NCI-H187 (cell line): ENCODE measurements at regions not wholly inside any gene's neighbourhood (a gene's known extent, or its start where the extent isn't known, plus 50 kb on each side); places are given as distances from the start of the nearest gene placed in this dataset.
"Not testable (repeated sequence)": the region's sequence is repeated elsewhere in the genome, so short reads cannot be mapped to it uniquely, and the experiment has no call there.

Source experiments
- DNase-seq, 2 experiments: peaks; one replicate each; lab custom pipeline; 2025; lab: John Stamatoyannopoulos, UW

GRCh38 chr6:137969874-137970273 lies 102.8 kb downstream of the TNFAIP3 start:
- no peak for DNase-seq

DNA sequence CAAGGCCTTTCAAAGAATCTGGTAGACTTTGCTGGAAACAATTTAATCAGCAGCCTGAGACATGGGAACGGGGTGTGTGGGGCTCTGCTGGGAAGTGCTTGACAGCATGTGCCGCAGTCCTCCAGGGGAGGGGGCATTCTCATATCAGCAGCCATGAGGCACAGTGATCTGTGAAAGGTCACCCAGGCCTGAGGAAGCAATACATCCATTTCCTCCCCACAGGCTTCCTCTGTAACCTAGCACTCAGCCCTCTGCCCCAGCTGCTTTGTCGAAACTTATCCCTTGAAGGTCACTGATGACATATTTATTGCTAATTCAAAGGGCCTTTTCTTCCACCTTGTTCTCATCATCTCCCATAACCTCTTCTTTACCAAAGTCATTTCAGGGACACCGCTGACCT lies 103.3 kb downstream of the TNFAIP3 start:
- DNase-seq = no peak

- no peak for DNase-seq
Measured at GRCh38 chr6:137973201-137973600, 106.1 kb downstream of the TNFAIP3 start.

DNA sequence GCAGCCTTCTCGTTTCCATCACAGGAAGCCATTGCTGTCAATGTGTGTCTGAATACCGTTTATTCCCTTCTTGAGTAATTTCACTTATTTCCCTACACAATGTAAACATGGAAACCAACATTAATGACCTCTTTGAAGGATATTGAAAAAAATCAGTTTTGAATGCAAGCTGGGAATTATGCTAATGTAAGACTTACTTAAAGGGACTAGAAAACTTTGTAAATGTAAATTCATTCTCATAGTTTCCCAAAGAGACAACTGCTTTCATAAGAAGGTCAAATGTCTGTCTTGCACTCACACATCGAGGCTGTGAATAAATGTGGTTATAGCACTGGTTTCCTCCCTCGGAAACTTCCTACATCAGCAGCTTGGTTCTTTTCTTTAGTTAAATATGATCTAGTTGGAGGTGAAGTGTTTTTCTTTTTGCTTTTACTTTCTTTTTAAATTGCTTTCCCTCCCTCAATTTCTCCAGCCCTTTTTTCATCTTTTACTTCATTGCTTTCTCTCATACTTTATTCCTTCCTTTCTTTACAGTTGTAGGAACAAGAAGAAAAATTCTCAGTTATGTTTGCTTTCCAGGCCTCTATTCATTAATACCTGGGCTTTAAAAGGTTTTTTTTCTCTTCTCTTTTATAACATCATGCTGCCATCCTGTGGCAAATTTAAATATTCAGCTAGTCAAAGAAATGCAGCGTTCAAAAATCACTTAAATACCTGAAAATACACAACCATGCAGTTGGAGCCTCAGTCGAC lies 108.3 kb downstream of the TNFAIP3 start:
- no peak for DNase-seq

DNA sequence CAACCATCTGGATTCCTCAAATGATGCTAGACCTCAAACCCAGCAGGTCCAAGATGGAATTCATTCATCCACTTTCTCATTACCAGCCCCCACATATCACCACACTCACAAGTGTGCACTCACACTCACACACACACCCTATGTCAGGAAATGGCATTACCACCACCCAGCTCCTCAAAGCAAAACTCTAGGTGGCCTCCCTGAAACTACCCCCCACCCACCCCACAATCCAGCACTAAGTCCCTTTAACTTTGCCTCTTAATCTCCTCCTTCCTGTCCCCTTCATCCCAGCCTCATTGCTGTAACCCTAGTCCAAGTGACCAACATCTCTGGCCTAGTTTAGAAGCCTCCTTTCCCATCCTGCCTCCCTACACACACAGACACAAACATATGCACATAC lies 109.4 kb downstream of the TNFAIP3 start:
- no peak for DNase-seq

GRCh38 chr6:137977206-137977605 lies 110.1 kb downstream of the TNFAIP3 start:
- DNase-seq = no peak

DNA sequence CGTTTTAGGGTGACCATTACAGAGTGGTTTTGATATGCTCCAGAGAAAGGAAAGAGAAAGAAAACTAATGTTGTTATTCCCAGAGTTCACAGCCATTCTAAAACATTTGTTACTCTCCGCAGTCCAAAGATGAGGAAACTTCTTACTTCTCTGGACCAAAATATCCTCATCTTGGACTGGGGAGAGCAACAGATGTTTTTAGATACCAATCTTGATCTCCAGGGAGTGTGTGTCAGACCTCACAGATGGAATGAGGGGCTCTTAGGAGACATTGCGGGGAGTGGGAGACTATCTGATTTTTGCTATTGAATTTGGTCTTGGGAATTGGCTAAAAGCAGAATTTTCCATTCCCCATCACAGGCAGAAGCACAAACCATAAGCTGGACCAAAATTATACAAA lies 110.8 kb downstream of the TNFAIP3 start:
- DNase-seq = no peak

DNA sequence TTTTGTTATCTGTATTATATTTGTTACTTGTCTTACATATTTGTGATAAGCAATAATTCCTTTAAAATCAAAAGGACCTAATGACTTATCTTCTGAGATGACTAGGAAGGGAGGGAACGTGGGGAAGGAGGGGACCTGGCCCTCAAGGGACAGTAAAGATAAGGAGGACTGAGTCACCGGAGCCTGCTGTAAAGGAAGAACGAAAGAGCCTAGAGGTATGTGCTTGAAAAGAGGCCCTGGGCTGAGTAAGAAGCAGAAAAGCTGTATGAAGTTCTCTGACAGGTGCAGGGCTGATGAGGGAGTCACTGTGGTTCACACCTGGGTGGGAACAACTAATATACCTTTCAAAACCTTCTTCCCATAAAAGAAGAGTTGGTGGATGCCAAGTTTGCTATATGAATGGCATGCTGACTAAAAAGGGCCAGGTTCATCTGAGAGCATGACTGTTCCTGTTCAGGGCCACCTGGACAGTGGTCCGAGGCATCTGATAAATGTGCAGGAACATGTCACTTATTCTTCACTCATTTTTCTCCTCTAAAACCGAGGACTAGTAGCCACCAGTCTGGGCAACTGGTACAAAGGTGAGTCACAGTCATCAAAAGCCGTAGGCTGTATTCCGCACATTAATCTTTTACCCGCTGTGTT lies 111.3 kb downstream of the TNFAIP3 start:
- no peak for DNase-seq

- not testable (repeated sequence) for DNase-seq
Measured at GRCh38 chr6:137979263-137979662, 112.2 kb downstream of the TNFAIP3 start.

GRCh38 chr6:137980777-137981176 lies 113.7 kb downstream of the TNFAIP3 start:
- no peak for DNase-seq

DNA sequence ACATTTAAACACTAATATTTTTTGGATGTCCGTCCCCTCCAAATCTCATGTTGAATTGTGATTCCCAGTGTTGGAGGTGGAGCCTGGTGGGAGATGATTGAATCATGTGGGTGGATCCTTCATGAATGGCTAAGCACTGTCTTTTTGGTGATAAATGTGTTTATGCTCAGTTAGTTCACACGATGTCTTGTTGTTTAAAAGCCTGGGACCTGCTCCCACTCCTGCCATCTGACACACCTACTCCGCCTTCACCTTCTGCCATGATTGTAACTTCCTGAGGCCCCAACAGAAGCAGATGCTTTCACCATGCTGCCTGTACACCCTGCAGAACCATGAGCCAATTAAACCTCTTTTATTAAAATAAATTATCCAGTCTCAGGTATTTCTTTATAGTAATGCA lies 114.7 kb downstream of the TNFAIP3 start:
- no peak for DNase-seq

GRCh38 chr6:137982418-137983189 lies 115.5 kb downstream of the TNFAIP3 start:
- DNase-seq = no peak

DNA sequence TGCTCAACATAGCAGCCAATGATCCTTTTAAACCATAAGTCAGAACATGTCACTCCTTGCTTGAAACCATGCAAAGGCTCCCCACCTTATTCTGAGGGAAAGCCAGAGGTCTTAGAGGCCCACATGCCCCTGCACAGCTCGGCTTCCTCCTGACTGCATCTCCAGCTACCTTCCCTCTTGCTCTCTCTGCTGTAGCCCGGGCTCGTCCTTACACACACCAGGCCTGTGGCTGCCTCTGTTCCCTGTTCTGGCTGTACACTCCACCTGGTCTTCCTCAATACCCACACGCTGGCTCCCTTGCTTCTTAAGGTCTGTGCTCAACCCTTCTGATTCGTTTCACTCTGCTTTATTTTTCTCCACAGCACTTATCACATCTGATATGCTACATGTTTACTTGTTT lies 116.2 kb downstream of the TNFAIP3 start:
- no peak for DNase-seq

- DNase-seq = no peak
Measured at GRCh38 chr6:137989664-137990063, 117.6 kb downstream of the PERP start.

- DNase-seq = no peak
Measured at GRCh38 chr6:137995371-137995770, 111.8 kb downstream of the PERP start.

DNA sequence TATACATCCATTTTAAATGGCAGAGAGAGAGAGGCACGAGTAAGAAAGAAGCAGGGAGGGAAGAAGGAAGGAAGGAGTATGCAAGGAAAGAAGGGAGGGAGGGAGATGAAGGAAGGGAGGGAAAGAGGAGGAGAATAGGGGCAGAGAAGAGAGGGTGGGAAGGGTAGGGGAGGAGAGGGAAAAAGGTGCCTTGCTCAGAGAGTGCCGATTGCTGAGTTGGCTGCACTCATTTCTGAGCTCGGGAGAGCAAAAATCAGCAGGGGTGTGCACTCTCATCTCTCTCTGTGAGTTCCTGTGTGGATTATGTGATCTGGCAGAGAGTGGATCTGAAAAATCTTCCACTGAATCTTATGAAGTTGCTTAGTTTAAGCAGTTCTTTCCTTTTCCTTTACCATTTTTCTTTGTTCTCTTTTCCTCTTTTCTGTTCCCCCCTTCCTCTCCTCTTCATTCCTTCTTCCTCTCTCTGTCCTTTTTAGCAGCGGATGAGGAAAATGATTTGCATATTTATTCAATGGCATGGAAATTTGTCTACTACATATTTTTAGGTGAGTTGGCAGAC lies 108.7 kb downstream of the PERP start:
- no peak for DNase-seq

DNA sequence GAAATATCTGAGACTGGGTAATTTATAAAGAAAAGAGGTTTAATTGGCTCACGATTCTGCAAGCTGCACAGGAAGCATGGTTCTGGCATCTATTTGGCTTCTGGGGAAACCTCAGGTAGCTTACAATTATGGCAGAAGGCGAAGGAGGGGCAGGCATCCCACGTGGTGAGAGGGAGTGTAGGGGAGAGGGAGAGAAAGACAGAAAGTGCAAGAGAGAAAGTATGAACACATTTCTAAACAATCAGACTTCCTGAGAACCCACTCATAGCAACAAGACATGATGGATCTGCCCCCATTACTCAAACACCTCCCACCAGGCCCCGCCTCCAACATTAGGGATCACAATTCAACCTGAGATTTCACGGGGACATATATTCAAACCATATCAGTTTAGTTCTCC lies 107.4 kb downstream of the PERP start:
- DNase-seq = no peak

GRCh38 chr6:138000941-138001340 lies 106.3 kb downstream of the PERP start:
- no peak for DNase-seq

DNA sequence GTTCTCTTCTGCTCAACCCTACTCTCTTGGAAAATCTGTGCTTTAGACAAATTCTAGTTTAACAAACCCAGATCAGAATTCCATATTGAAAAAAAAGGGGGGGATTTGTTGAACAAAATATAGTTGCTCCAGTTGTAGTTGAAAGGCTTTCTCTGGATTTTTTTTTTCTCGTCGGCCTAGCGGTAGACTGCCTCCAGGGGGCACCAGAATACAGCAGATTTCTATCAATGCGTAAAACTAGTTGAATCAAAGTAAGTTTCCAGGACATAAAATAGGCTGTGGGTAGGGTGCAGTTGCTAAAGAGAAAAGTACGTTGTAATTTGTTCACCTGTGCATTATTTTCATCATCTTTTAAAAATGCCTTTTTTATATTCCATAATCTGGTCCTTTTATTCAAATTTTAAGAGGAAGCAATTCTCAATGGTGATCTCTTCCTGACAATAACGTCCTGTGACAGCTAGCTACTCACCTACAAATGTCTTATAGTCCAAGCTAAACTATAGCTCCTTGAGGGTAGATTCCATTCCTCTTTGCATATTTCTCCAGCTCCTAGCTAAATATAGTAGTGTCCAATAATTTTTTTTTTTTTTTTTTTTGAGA lies 105.4 kb downstream of the PERP start:
- peak in 1 of 2 experiments; percentile 19 for DNase-seq

- no peak for DNase-seq
Measured at GRCh38 chr6:138004430-138005287, 102.6 kb downstream of the PERP start.

- DNase-seq = no peak
Measured at GRCh38 chr6:138005846-138006245, 101.4 kb downstream of the PERP start.
